DMS 273 (cell line): ENCODE measurements at regions not wholly inside any gene's neighbourhood (a gene's known extent, or its start where the extent isn't known, plus 50 kb on each side); places are given as distances from the start of the nearest gene placed in this dataset.
"Not testable (repeated sequence)": the region's sequence is repeated elsewhere in the genome, so short reads cannot be mapped to it uniquely, and the experiment has no call there.

Experiments
- DNase-seq: peaks from one replicate; lab custom pipeline; 2025; ENCODE audit not compliant: unreplicated experiment; lab: John Stamatoyannopoulos, UW

DNA sequence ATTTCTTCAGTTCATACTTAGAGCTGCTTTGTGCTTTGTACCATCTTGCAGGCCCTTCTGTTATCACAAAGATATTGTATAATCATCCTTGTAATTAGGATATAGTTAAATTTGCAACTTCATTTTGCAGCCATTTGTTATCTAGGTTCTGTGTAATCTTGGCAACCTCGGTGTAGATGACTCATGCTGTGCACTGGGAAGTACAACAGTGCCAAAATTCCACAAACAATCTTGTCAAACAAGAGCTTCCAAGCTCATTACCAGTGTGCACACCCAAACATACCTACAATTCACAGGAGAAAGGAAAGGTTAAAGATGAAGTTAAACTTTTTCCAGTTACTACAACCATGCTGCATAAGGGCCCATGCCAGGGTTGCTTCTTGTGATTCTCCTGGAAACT, 1231.8 kb downstream of the CDH11 start:
- peak; percentile 10 for DNase-seq

- DNase-seq: no peak
Observed at GRCh38 chr16:63883091-63883490, 1238.8 kb downstream of the CDH11 start.

DNA sequence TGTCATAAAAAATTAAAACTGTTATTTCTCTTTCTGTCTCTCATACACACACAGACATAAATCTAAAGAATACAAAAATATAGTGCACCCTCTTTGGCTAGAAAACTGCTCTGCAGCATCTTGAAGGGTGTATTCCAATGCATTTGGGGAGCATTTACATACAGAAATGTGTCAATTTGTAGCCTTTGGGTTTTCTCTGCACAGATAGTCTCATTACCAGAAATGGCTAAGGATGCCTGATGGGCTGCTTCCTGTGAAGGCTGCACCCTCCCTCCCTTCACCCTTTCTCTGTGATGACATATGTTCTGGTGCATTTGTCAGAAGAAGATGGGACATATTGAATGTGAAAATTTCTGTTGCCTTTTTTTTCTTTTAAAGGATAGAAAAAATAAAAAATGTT, 1239.3 kb downstream of the CDH11 start:
- DNase-seq: no peak

DNA sequence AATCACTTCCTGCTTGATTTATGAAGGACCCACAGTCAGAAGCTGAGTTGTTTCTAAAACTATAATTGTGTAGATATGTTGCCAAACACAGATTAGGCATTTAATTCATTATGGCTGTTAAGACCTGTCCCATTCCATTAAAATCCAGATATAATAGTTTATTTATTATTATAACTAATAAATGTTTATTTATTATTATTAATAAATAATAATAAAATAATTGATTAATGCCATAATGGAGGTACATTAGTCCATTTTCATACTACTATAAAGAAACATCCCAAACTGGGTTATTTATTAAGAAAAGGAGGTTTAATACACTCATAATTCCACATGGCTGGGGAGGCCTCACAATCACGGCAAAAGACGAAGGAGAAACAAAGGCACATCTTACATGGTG, 1240.9 kb downstream of the CDH11 start:
- DNase-seq: no peak

DNA sequence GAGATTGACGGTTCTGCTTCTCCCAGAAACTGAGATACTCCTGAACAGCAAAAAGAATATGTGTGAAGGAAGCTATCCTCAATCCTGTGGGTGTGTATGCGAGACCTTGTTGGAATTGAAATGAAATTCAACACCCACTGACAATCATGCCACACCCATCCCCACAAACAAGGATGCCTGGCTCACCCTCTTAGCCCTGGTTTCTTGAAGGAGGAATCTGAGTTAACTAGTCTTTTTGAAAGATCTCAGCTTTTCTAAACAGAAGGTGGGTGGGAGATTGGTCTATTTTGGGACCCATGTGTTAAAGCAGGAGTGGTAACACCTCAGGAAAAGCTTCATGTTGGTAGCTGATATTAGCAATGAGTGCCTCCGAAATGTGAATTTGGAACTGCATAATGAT, 1244.5 kb downstream of the CDH11 start:
- DNase-seq: no peak

- DNase-seq: no peak
Observed at GRCh38 chr16:63876103-63876502, 1245.8 kb downstream of the CDH11 start.

DNA sequence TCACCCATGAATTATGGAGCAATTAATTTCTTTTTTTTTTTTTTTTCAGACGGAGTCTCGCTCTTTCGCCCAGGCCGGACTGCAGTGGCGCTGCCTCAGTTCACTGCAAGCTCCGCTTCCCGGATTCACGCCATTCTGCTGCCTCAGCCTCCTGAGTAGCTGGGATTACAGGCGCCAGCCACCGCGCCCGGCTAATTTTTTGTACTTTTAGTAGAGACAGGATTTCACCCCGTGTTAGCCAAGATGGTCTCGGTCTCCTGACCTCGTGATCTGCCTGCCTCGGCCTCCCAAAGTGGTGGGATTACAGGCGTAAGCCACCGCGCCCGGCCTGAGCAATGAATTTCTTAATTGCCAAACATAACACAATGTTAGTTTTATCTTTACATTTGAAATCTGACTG, 1261.2 kb downstream of the CDH11 start:
- DNase-seq: not testable (repeated sequence)

- DNase-seq: peak; percentile 3
Observed at GRCh38 chr16:63856537-63856936, 1265.3 kb downstream of the CDH11 start.

- no peak for DNase-seq
Observed at GRCh38 chr16:63850979-63851378, 1270.9 kb downstream of the CDH11 start.

DNA sequence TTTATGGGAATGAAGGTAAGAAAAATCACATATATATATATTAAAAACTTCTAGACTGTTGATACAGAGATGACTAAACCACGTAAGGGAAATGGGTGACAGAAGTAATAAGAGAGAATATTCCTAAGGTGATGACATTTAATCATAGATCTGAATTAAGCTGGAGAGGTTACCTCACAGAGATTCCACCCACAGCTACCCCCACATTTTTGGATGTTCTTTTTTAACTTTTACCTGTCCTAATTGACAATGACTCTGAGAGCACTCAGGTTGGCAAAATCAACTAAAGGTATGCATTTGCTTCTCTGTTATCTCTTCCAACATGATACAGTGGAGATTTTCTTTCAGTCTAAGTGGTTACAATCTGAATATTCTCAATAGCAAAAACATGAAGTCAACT, 1280.6 kb downstream of the CDH11 start:
- no peak for DNase-seq

- DNase-seq: no peak
Observed at GRCh38 chr16:63830061-63830460, 1291.8 kb downstream of the CDH11 start.

GRCh38 chr16:63822818-63823217, 1299.0 kb downstream of the CDH11 start:
- no peak for DNase-seq

DNA sequence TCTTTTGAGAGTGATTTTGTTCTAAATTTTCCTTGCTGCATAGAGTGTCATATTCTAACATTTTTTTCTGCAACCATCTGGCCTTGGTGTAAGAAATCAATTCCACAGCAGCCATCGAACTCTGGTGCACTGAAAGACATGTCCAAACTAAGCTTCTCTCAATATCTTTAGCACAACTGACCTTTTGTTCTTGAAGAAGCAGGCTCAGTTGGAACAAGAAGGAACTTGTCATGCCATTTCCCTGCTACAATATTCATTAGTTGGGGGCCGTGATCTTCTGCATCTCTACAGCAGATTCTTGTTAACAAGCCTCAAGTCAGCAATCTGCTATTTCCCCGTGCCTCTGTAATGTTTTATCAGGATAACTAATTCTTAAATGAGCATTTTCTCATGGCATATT, 1305.6 kb downstream of the CDH11 start:
- peak; percentile 4 for DNase-seq

GRCh38 chr16:63813862-63814261, 1308.0 kb downstream of the CDH11 start:
- DNase-seq: no peak

GRCh38 chr16:63808730-63809129, 1313.1 kb downstream of the CDH11 start:
- DNase-seq: no peak

DNA sequence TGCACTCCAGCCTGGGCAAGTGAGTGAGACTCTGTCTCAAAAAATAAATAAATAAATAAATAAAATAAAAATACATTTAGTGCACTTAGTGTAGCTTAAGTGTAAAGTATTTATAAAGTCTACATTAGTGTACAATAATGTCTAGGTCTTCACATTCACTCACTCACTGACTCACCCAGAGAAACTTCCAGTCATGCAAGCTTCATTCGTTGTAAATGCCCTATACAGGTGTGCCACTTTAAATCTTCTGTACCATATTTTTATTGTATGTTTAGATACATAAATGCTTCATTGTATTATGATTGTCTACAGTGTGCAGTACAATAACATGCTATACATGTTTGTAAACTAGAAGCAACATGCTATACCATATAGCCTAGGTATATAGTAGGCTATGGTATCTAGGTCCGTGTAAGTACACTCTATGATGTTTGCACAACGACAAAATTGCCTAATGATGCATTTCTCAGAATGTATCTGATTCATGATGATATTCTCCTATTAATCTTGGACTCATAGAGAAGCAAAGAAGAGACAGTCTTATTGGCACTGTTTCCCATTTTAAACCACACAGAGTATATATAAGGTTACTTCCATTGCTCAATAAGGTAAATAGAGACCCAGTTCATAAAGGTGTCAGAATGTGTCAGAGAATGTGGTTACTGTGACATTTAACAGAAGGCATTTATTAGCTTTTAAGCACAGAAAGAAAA, 1314.9 kb downstream of the CDH11 start:
- DNase-seq: no peak

GRCh38 chr16:63804126-63804525, 1317.7 kb downstream of the CDH11 start:
- no peak for DNase-seq

GRCh38 chr16:63789603-63790002, 1332.3 kb downstream of the CDH11 start:
- DNase-seq: peak; percentile 46

GRCh38 chr16:63787014-63787413, 1334.8 kb downstream of the CDH11 start:
- DNase-seq: peak; percentile 20

DNA sequence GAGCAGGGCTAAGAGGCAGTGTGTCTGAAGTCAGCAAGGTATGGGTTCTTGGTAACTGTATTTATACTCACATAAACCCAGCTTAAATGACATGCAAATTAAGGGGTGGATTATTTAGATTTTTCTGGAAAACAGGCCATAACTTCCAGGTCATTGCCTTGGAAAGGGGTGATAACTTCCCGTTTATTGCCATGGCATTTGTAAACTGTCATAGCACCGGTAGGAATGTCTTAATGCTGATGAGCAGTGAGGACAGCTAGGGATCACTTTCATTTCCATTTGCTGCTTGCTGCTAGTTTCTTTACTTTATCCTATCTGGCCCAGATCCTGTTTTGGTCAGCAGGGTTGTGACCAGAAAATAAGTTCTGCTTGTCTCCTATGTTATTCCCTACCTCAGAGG, 1336.7 kb downstream of the CDH11 start:
- DNase-seq: no peak

DNA sequence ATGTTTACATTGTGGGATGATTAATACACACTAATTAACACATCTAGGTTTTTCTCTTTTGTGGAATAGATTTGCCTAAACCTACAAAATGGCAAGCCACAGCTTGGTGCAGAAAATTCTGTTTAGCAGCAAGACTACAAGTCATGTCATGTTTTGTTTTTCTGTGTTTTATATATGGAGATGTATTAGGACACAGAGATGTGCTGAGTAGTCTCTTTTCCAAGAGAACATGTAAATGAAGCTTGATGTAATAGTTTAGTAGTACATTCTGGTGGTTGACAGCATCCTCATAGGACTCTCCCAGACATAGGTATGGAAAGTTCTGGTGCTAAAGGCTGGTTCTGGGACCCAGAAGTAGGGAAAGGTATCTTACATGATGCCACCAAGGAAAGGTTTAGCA, 1345.4 kb downstream of the CDH11 start:
- DNase-seq: no peak

DNA sequence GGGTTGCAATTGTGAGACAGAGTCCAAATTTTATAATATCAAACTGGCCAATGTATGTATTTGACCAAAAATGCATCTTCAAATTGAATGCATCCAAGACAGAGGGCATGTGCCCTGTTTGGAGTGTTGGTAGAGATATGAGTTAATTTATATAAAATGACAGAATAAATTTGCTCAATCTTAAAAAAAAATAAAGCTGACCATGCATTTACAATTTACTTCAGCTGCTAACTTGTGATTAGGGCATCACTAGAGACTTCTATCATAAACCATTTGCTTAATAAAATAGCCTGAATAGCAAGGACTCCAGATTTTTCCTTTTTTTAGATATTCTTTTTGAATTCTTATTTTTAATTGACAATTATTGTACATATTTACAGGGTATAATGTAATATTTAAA, 1345.8 kb downstream of the CDH11 start:
- no peak for DNase-seq

- no peak for DNase-seq
Observed at GRCh38 chr16:63774302-63774701, 1347.6 kb downstream of the CDH11 start.
